ENCODE measurements at regions not wholly inside any gene's neighbourhood (a gene's known extent, or its start where the extent isn't known, plus 50 kb on each side); places are given as distances from the start of the nearest gene placed in this dataset.

DNA sequence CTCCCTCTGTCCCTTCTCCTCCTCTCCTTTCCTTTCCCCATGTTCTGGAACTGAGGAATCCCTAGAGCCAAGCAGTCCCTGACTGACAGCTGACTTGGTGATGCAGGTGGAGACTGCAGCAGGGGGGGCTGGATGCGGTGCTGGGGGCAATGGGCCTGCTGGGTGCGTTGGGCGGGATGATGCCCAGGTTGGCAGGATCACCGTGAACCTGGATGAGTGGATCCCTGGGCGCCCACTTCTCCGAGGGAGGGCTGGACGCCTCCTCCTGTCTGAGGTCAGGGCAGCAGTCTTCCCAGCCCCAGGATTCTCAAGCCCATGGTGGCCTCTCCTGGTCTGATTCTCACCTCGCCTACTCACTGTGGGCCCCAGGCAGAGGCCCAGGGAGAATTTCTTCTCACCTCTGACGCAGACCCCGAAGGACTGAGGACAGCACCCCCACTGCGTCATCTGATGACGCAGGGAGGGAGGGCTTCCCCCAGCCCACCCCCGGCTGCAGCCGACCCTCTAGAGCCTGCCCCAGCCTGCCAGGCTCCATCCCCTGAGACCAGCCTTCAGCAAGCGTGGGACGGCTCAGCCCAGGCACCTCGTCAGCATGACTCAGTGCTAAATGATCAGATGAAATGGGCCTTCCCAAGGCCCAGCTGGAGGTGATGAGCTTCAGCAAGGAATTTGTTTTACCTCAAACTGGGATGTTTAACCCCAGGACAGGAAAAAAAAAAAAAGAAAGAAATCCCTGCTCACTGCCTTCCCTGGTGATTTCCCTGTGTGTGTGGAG lies 188.0 kb upstream of the TNRC6C start (continued):
- TF ChIP-seq, protein P1, sequence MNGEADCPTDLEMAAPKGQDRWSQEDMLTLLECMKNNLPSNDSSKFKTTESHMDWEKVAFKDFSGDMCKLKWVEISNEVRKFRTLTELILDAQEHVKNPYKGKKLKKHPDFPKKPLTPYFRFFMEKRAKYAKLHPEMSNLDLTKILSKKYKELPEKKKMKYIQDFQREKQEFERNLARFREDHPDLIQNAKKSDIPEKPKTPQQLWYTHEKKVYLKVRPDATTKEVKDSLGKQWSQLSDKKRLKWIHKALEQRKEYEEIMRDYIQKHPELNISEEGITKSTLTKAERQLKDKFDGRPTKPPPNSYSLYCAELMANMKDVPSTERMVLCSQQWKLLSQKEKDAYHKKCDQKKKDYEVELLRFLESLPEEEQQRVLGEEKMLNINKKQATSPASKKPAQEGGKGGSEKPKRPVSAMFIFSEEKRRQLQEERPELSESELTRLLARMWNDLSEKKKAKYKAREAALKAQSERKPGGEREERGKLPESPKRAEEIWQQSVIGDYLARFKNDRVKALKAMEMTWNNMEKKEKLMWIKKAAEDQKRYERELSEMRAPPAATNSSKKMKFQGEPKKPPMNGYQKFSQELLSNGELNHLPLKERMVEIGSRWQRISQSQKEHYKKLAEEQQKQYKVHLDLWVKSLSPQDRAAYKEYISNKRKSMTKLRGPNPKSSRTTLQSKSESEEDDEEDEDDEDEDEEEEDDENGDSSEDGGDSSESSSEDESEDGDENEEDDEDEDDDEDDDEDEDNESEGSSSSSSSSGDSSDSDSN (IDR thresholded peaks at IDR 0.05; ENCODE audit: borderline replicate concordance in 1 of 2, low read depth in 2 of 2, low read length in 2 of 2): no peak
- TF ChIP-seq, protein P2, sequence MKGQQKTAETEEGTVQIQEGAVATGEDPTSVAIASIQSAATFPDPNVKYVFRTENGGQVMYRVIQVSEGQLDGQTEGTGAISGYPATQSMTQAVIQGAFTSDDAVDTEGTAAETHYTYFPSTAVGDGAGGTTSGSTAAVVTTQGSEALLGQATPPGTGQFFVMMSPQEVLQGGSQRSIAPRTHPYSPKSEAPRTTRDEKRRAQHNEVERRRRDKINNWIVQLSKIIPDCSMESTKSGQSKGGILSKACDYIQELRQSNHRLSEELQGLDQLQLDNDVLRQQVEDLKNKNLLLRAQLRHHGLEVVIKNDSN (CRISPR knock-in tag; IDR thresholded peaks at IDR 0.05): no peak
- TF ChIP-seq DPF2 (IDR thresholded peaks at IDR 0.05) (peak; percentile 55; the same call in 1 of the 2 replicates), FOSL1 (tag; conservative IDR thresholded peaks at IDR 0.05) (peak; percentile 73), ELF1 (tag; IDR thresholded peaks at IDR 0.05) (no peak), ZNF316 (IDR thresholded peaks at IDR 0.05) (peak; percentile 80), HCFC1 (IDR thresholded peaks at IDR 0.05; ENCODE audit: low read depth, low read length) (no peak), TCF3 (CRISPR knock-in tag; IDR thresholded peaks at IDR 0.05) (no peak), ATF7 (IDR thresholded peaks at IDR 0.05) (peak; percentile 24; the same call in 1 of the 2 replicates), DACH1 (IDR thresholded peaks at IDR 0.05; ENCODE audit: partially characterized antibody) (peak; percentile 39), C11orf30 (IDR thresholded peaks at IDR 0.05; ENCODE audit: low read depth) (peak; percentile 86), POLR2H (tag; IDR thresholded peaks at IDR 0.05; ENCODE audit: low read depth) (no peak), ZNF436 (CRISPR knock-in tag; IDR thresholded peaks at IDR 0.05) (no peak), RBBP5 (IDR thresholded peaks at IDR 0.05; ENCODE audit: borderline replicate concordance, insufficient read depth, low read length, poor library complexity, severe bottlenecking) (no peak), PTRF (tag; IDR thresholded peaks at IDR 0.05) (no peak), SMARCE1 (IDR thresholded peaks at IDR 0.05) (0 out of 2 replicates have a peak, but pooled peaks have one; percentile 15), CBFB (CRISPR knock-in tag; IDR thresholded peaks at IDR 0.05) (no peak)
- TF ChIP-seq, protein P3, sequence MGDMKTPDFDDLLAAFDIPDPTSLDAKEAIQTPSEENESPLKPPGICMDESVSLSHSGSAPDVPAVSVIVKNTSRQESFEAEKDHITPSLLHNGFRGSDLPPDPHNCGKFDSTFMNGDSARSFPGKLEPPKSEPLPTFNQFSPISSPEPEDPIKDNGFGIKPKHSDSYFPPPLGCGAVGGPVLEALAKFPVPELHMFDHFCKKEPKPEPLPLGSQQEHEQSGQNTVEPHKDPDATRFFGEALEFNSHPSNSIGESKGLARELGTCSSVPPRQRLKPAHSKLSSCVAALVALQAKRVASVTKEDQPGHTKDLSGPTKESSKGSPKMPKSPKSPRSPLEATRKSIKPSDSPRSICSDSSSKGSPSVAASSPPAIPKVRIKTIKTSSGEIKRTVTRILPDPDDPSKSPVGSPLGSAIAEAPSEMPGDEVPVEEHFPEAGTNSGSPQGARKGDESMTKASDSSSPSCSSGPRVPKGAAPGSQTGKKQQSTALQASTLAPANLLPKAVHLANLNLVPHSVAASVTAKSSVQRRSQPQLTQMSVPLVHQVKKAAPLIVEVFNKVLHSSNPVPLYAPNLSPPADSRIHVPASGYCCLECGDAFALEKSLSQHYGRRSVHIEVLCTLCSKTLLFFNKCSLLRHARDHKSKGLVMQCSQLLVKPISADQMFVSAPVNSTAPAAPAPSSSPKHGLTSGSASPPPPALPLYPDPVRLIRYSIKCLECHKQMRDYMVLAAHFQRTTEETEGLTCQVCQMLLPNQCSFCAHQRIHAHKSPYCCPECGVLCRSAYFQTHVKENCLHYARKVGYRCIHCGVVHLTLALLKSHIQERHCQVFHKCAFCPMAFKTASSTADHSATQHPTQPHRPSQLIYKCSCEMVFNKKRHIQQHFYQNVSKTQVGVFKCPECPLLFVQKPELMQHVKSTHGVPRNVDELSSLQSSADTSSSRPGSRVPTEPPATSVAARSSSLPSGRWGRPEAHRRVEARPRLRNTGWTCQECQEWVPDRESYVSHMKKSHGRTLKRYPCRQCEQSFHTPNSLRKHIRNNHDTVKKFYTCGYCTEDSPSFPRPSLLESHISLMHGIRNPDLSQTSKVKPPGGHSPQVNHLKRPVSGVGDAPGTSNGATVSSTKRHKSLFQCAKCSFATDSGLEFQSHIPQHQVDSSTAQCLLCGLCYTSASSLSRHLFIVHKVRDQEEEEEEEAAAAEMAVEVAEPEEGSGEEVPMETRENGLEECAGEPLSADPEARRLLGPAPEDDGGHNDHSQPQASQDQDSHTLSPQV (IDR thresholded peaks at IDR 0.05): peak; percentile 73
- TF ChIP-seq, protein P4, sequence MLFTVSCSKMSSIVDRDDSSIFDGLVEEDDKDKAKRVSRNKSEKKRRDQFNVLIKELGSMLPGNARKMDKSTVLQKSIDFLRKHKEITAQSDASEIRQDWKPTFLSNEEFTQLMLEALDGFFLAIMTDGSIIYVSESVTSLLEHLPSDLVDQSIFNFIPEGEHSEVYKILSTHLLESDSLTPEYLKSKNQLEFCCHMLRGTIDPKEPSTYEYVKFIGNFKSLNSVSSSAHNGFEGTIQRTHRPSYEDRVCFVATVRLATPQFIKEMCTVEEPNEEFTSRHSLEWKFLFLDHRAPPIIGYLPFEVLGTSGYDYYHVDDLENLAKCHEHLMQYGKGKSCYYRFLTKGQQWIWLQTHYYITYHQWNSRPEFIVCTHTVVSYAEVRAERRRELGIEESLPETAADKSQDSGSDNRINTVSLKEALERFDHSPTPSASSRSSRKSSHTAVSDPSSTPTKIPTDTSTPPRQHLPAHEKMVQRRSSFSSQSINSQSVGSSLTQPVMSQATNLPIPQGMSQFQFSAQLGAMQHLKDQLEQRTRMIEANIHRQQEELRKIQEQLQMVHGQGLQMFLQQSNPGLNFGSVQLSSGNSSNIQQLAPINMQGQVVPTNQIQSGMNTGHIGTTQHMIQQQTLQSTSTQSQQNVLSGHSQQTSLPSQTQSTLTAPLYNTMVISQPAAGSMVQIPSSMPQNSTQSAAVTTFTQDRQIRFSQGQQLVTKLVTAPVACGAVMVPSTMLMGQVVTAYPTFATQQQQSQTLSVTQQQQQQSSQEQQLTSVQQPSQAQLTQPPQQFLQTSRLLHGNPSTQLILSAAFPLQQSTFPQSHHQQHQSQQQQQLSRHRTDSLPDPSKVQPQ (CRISPR knock-in tag; IDR thresholded peaks at IDR 0.05; ENCODE audit: borderline replicate concordance): no peak
